ENCODE measurements at regions not wholly inside any gene's neighbourhood (a gene's known extent, or its start where the extent isn't known, plus 50 kb on each side); places are given as distances from the start of the nearest gene placed in this dataset.
"Not testable (repeated sequence)": the region's sequence is repeated elsewhere in the genome, so short reads cannot be mapped to it uniquely, and the experiment has no call there.

DNA sequence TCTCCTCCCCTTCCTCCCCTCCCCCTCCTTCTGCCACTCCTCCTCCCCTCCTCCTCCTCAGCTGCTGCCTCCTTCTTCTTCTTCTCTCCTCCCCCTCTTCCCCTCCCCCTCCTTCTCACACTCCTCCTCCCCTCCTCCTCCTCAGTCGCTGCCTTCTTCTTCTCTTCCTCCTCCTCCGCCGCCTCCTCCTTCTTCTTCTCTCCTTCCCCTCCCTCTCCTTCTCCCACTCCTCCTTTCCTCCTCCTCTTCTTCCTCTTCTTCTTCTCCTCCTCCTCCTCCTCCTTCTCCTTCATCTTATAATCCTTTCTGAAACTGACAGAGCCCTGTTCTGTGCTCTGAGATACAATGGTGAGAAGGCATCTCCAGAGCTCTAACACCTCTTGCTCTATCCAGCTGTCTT is 73.1 kb upstream of the DCD start:
- Histone ChIP-seq H3K27me3 (ENCODE audit: insufficient read depth, poor library complexity, severe bottlenecking) (peaks cover 11% of the 10 kb centered on the region), H3K4me3 (ENCODE audit: severe bottlenecking) (no peak overlapping the region), H3K4me1 (ENCODE audit: insufficient read depth, poor library complexity, severe bottlenecking) (no peaks in the 10 kb centered on the region), H3K36me3 (ENCODE audit: low read depth) (no peaks in the 10 kb centered on the region), H3K27ac (ENCODE audit: poor library complexity, severe bottlenecking) (no peak overlapping the region), H3K9me3 (ENCODE audit: severe bottlenecking) (no peaks in the 10 kb centered on the region)
- DNase-seq (ENCODE audit: low spot score): no peak
- no peak for ATAC-seq (ENCODE audit: low read depth)
- TF ChIP-seq, protein P1, sequence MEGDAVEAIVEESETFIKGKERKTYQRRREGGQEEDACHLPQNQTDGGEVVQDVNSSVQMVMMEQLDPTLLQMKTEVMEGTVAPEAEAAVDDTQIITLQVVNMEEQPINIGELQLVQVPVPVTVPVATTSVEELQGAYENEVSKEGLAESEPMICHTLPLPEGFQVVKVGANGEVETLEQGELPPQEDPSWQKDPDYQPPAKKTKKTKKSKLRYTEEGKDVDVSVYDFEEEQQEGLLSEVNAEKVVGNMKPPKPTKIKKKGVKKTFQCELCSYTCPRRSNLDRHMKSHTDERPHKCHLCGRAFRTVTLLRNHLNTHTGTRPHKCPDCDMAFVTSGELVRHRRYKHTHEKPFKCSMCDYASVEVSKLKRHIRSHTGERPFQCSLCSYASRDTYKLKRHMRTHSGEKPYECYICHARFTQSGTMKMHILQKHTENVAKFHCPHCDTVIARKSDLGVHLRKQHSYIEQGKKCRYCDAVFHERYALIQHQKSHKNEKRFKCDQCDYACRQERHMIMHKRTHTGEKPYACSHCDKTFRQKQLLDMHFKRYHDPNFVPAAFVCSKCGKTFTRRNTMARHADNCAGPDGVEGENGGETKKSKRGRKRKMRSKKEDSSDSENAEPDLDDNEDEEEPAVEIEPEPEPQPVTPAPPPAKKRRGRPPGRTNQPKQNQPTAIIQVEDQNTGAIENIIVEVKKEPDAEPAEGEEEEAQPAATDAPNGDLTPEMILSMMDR (IDR thresholded peaks at IDR 0.05; ENCODE audit: poor library complexity, severe bottlenecking): no peak

DNA sequence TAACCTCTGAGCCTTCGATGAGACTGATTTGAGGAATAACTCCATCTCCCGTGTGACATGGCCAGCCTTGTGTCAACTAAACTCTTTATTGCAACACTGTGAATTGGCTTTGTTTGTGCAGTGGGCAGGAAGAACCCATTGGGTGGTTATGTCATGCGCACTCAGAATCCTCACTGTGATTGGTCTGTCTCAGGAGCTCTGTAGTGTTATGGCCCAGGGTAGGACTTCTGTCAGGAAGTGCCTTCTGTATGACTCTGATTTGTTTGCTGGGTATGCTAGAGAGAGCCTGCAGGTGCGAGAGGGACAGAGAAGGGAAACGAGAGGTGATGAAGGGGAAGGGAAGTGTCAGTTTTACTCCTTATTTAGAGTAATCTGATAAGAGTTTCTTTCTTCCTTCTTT is 71.5 kb upstream of the DCD start:
- DNase-seq (ENCODE audit: low spot score): no peak
- Histone ChIP-seq H3K27me3 (ENCODE audit: insufficient read depth, poor library complexity, severe bottlenecking) (peaks cover 11% of the 10 kb centered on the region), H3K9me3 (ENCODE audit: severe bottlenecking) (no peaks in the 10 kb centered on the region), H3K4me3 (ENCODE audit: severe bottlenecking) (no peak overlapping the region), H3K36me3 (ENCODE audit: low read depth) (no peaks in the 10 kb centered on the region), H3K4me1 (ENCODE audit: insufficient read depth, poor library complexity, severe bottlenecking) (no peaks in the 10 kb centered on the region), H3K27ac (ENCODE audit: poor library complexity, severe bottlenecking) (no peak overlapping the region)
- no peak for ATAC-seq (ENCODE audit: low read depth)
- TF ChIP-seq, protein P1 (IDR thresholded peaks at IDR 0.05; ENCODE audit: poor library complexity, severe bottlenecking): no peak

DNA sequence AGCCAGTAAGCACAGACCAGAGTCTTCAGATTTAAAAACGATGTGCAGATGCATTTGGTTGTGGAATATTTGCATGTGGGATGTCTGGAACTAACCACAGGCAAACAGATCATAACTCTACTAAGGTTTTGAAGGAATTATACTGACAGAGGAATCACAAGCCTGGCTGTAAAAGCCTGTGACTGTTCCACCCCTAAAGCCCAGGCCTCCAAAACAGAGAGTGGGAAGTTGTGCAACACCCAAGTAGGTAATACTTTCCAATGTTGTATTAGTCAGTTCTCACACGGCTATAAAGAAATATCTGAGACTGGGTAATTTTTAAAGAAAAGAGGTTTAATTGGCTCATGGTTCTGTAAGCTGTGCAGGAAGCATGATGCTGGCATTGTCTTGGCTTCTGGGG is 68.1 kb upstream of the DCD start:
- no peak for ATAC-seq (ENCODE audit: low read depth)
- Histone ChIP-seq H3K4me1 (ENCODE audit: insufficient read depth, poor library complexity, severe bottlenecking) (no peaks in the 10 kb centered on the region), H3K9me3 (ENCODE audit: severe bottlenecking) (no peaks in the 10 kb centered on the region), H3K27me3 (ENCODE audit: insufficient read depth, poor library complexity, severe bottlenecking) (peaks cover 19% of the 10 kb centered on the region), H3K4me3 (ENCODE audit: severe bottlenecking) (no peak overlapping the region), H3K36me3 (ENCODE audit: low read depth) (no peaks in the 10 kb centered on the region), H3K27ac (ENCODE audit: poor library complexity, severe bottlenecking) (no peak overlapping the region)
- TF ChIP-seq, protein P1 (IDR thresholded peaks at IDR 0.05; ENCODE audit: poor library complexity, severe bottlenecking): no peak
- no peak for DNase-seq (ENCODE audit: low spot score)

DNA sequence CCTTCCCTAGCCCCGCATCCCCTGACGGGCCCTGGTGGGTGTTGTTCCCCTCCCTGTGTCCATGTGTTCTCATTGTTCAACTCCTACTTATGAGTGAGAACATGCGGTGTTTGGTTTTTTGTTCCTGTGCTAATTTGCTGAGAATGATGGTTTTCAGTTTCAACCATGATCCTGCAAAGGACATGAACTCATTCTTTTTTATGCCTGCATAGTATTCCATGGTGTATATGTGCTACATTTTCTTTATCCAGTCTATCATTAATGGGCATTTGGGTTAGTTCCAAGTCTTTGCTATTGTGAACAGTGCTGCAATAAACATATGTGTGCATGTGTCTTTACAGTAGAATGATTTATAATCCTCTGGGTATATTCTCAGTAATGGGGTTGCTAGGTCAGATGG is 65.7 kb upstream of the DCD start:
- not testable (repeated sequence) for H3K4me1 ChIP-seq (ENCODE audit: insufficient read depth, poor library complexity, severe bottlenecking)
- H3K27me3 ChIP-seq (ENCODE audit: insufficient read depth, poor library complexity, severe bottlenecking): peaks cover 20% of the 10 kb centered on the region

DNA sequence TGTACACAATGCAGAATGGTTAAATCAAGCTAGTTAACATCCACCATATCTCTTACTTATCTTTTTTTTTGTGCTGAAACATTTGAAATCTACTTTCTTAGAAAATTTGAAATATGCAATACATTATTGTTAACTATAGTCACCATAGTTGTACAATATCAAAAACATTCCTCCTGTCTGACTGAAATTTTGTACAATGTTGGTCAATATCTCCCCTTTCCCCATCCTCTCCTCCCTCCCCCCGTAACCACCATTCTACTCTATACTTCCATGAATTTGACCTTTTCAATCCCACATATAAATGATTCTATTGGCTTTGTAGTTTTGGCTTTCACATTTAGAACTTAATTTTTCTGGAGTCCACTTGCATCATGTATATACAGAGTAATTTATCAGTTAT is 63.5 kb upstream of the DCD start:
- H3K27ac ChIP-seq (ENCODE audit: poor library complexity, severe bottlenecking): no peak overlapping the region
- H3K9me3 ChIP-seq (ENCODE audit: severe bottlenecking): no peaks in the 10 kb centered on the region
- no peaks in the 10 kb centered on the region for H3K4me1 ChIP-seq (ENCODE audit: insufficient read depth, poor library complexity, severe bottlenecking)
- no peak for ATAC-seq (ENCODE audit: low read depth)
- H3K27me3 ChIP-seq (ENCODE audit: insufficient read depth, poor library complexity, severe bottlenecking): peaks cover 15% of the 10 kb centered on the region
- no peak for DNase-seq (ENCODE audit: low spot score)
- TF ChIP-seq, protein P1 (IDR thresholded peaks at IDR 0.05; ENCODE audit: poor library complexity, severe bottlenecking): no peak
- H3K36me3 ChIP-seq (ENCODE audit: low read depth): no peaks in the 10 kb centered on the region
- no peak overlapping the region for H3K4me3 ChIP-seq (ENCODE audit: severe bottlenecking)

More for the DNA sequence above, 65.7 kb upstream of the DCD start:
- ATAC-seq (ENCODE audit: low read depth); DNase-seq (ENCODE audit: low spot score); H3K4me3 ChIP-seq (ENCODE audit: severe bottlenecking); H3K36me3 ChIP-seq (ENCODE audit: low read depth); H3K27ac ChIP-seq (ENCODE audit: poor library complexity, severe bottlenecking); H3K9me3 ChIP-seq (ENCODE audit: severe bottlenecking): not testable (repeated sequence)

Measured in RWPE2 (cell line).